GM23248 (cell line): ENCODE measurements at regions not wholly inside any gene's neighbourhood (a gene's known extent, or its start where the extent isn't known, plus 50 kb on each side); places are given as distances from the start of the nearest gene placed in this dataset.
"Not testable (repeated sequence)": the region's sequence is repeated elsewhere in the genome, so short reads cannot be mapped to it uniquely, and the experiment has no call there.

Experiments
- DNase-seq: peaks from one replicate; pipeline ENCODE4 v3.0.0-alpha.2; 2015
- H2AFZ ChIP-seq: fragments of 200-600 bp; sonication (generic); 2 replicates; pipeline ENCODE4 v1.6.1; 2016; ENCODE audit warnings: antibody characterized with exemption
- H3F3A ChIP-seq: fragments of 200-600 bp; sonication (generic); 2 replicates; pipeline ENCODE4 v1.6.1; 2016; ENCODE audit warnings: mild to moderate bottlenecking, antibody characterized with exemption, mixed run types; ENCODE audit not compliant: insufficient read depth
- H3K27ac ChIP-seq: fragments of 200-600 bp; sonication (generic); 2 replicates; pipeline ENCODE4 v1.5.1; 2016; ENCODE audit warnings: mild to moderate bottlenecking
- H3K27me3 ChIP-seq: fragments of 200-600 bp; sonication (generic); replicated peaks from 2 replicates; pipeline ENCODE4 v1.6.1; 2016; ENCODE audit warnings: mild to moderate bottlenecking; ENCODE audit not compliant: insufficient read depth
- H3K36me3 ChIP-seq: fragments of 200-600 bp; sonication (generic); 2 replicates; pipeline ENCODE4 v1.6.1; 2016; ENCODE audit warnings: low read depth, mild to moderate bottlenecking
- H3K4me1 ChIP-seq: fragments of 200-600 bp; sonication (generic); 2 replicates; pipeline ENCODE4 v1.6.1; 2016; ENCODE audit warnings: mild to moderate bottlenecking; ENCODE audit not compliant: insufficient read depth
- H3K4me2 ChIP-seq: fragments of 200-600 bp; sonication (generic); one replicate; pipeline ENCODE4 v1.6.1; 2016; ENCODE audit warnings: mild to moderate bottlenecking; ENCODE audit not compliant: unreplicated experiment
- H3K4me3 ChIP-seq: fragments of 200-600 bp; sonication (generic); 2 replicates; pipeline ENCODE4 v1.5.1; 2016; ENCODE audit warnings: mild to moderate bottlenecking
- H3K79me2 ChIP-seq: fragments of 200-600 bp; sonication (generic); 2 replicates; pipeline ENCODE4 v1.6.1; 2016; ENCODE audit warnings: mild to moderate bottlenecking; ENCODE audit not compliant: insufficient read depth
- H3K9ac ChIP-seq: fragments of 200-600 bp; sonication (generic); 2 replicates; pipeline ENCODE4 v1.6.1; 2016; ENCODE audit warnings: mild to moderate bottlenecking
- H3K9me2 ChIP-seq: fragments of 200-600 bp; sonication (generic); 2 replicates; pipeline ENCODE4 v1.6.1; 2016; ENCODE audit warnings: mixed run types, mild to moderate bottlenecking, moderate library complexity; ENCODE audit not compliant: insufficient read depth
- H3K9me3 ChIP-seq: fragments of 200-600 bp; sonication (generic); one replicate; pipeline ENCODE4 v1.6.1; 2017; ENCODE audit warnings: low read depth
- H4K20me1 ChIP-seq: fragments of 200-600 bp; sonication (generic); 2 replicates; pipeline ENCODE4 v1.6.0; 2016; ENCODE audit not compliant: insufficient read depth
- EZH2 ChIP-seq: fragments of 200-600 bp; sonication (generic); IDR thresholded peaks from 2 replicates; pipeline ENCODE4 v1.6.1; 2018; ENCODE audit warnings: antibody characterized with exemption, mild to moderate bottlenecking; ENCODE audit not compliant: insufficient read depth, poor library complexity, severe bottlenecking
- EZH2phosphoT487 ChIP-seq: fragments of 200-600 bp; sonication (generic); IDR thresholded peaks from 2 replicates; pipeline ENCODE4 v1.6.1; 2018; ENCODE audit warnings: antibody characterized with exemption, moderate library complexity, mild to moderate bottlenecking, low read depth; ENCODE audit not compliant: insufficient read depth
- WGBS, 2 experiments: methylation state at CpG; one replicate each; pipeline ENCODE4 v1.1.6; 2015 to 2017; ENCODE audit warnings: low lambda C conversion rate in 2 of 2, low coverage in 1 of 2; ENCODE audit errors: missing lambda C conversion rate in 2 of 2; 5-methylcytosine and 5-hydroxymethylcytosine counted together
- in situ Hi-C: fragments of 300-500 bp; cut with MboI; formaldehyde crosslinking; loops from 2 replicates; pipeline ENCODE4 v1.15.0; 2020

GRCh38 chr13:79987761-79988160, 353.2 kb downstream of the SPRY2 start:
- TF ChIP-seq EZH2phosphoT487, result no peak
- no peak for TF ChIP-seq EZH2
- Histone ChIP-seq H3F3A (peaks cover 58% of the 10 kb centered on the region), H4K20me1 (no peaks in the 10 kb centered on the region), H3K79me2 (no peaks in the 10 kb centered on the region), H3K9me2 (no peaks in the 10 kb centered on the region), H2AFZ (0 out of 2 replicates have a peak overlapping the region, but pooled peaks have one; percentile 64), H3K9ac (peak overlapping the region; percentile 44), H3K4me1 (peaks cover 57% of the 10 kb centered on the region), H3K27ac (peak overlapping the region; percentile 89), H3K27me3 (no peaks in the 10 kb centered on the region), H3K4me3 (peak overlapping the region; percentile 4; the same call in 1 of the 2 replicates), H3K36me3 (no peaks in the 10 kb centered on the region), H3K9me3 (no peaks in the 10 kb centered on the region), H3K4me2 (peak overlapping the region; percentile 51)
- in situ Hi-C loops, result no loop called here
- DNase-seq, result peak; percentile 45

- no peaks in the 10 kb centered on the region for H3K79me2 ChIP-seq
- H3K4me1 ChIP-seq, result peaks cover 57% of the 10 kb centered on the region
- in situ Hi-C loops, result no loop called here
- no peaks in the 10 kb centered on the region for H3K27me3 ChIP-seq
- peak overlapping the region; percentile 51 for H3K4me2 ChIP-seq
- no peaks in the 10 kb centered on the region for H3K36me3 ChIP-seq
- H2AFZ ChIP-seq, result peak overlapping the region; percentile 64
- H3K4me3 ChIP-seq, result peak overlapping the region; percentile 4; the same call in 1 of the 2 replicates
- DNase-seq, result peak; percentile 74
- no peaks in the 10 kb centered on the region for H3K9me2 ChIP-seq
- H3K27ac ChIP-seq, result peak overlapping the region; percentile 89
- no peaks in the 10 kb centered on the region for H4K20me1 ChIP-seq
- H3F3A ChIP-seq, result peaks cover 58% of the 10 kb centered on the region
- no peaks in the 10 kb centered on the region for H3K9me3 ChIP-seq
- peak overlapping the region; percentile 44 for H3K9ac ChIP-seq
- TF ChIP-seq EZH2 (no peak), EZH2phosphoT487 (no peak)
Measured at GRCh38 chr13:79987323-79987722, 353.6 kb downstream of the SPRY2 start.

DNA sequence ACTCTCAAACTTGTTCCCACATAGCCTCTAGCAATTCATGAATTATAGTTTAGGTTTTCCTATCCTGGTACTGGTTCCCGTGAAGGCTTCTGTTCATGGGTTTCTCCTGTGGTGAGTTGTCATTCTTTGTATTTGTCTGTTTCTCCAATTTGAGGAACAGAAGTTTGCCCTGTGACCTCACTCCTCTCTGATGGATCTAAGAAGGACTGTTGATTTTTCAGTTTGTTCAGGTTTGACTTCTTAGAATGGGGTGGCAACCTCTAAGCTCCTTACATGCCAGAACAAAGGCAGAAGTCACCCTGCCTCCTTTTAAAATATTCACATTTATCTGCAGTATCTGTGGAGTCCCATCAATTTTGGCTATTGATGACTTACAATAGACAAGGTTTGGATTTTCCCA, 354.0 kb downstream of the SPRY2 start:
- Histone ChIP-seq H3K4me2 (peak overlapping the region; percentile 51), H3K27ac (peak overlapping the region; percentile 89)

GRCh38 chr13:79974935-79975650, 365.8 kb downstream of the SPRY2 start:
- in situ Hi-C loops, H3K27me3 ChIP-seq, H3K9me3 ChIP-seq, H3K9me2 ChIP-seq, H3K4me2 ChIP-seq, H3F3A ChIP-seq, H3K36me3 ChIP-seq, H3K9ac ChIP-seq, H3K4me3 ChIP-seq, H3K79me2 ChIP-seq, H4K20me1 ChIP-seq, H3K4me1 ChIP-seq, H2AFZ ChIP-seq, DNase-seq, H3K27ac ChIP-seq: not testable (repeated sequence)
- WGBS, 2 experiments, result 93 to 99% methylated on average over 7 of the region's 7 CpGs

More for the DNA sequence above, 354.0 kb downstream of the SPRY2 start:
- Histone ChIP-seq H3F3A (peaks cover 58% of the 10 kb centered on the region), H3K4me3 (0 out of 2 replicates have a peak overlapping the region, but pooled peaks have one; percentile 4), H3K9me2 (no peaks in the 10 kb centered on the region), H3K9me3 (no peaks in the 10 kb centered on the region), H3K36me3 (no peaks in the 10 kb centered on the region), H3K9ac (peak overlapping the region; percentile 44; the same call in 1 of the 2 replicates), H2AFZ (peak overlapping the region; percentile 64), H3K79me2 (no peaks in the 10 kb centered on the region), H3K4me1 (peaks cover 53% of the 10 kb centered on the region), H4K20me1 (no peaks in the 10 kb centered on the region), H3K27me3 (no peaks in the 10 kb centered on the region)
- in situ Hi-C loops, result no loop called here
- WGBS, 2 experiments, result 52 to 68% methylated on average over 1 of the region's 1 CpG
- no peak for DNase-seq
- TF ChIP-seq EZH2, result no peak
- no peak for TF ChIP-seq EZH2phosphoT487

DNA sequence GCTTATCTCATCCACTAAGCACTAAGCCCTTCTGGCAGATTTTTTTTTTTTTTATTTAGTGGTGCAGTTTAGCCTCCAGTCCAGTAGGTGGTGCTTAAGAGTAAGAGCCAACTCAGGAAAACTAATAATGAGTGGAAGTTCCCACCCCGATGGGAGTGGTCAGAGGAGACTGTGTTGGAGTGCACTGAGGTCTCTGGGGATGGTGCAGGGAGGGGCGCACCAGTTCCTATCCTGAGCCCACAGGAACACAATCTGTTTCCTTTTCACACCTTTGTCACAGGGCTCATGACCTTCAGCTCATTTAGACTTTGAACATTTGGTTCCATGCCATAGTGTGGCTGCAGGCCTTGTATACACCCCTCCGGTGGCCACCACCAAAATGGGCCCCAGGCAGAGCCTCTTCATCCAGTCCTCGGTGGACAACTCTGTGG, 367.4 kb downstream of the SPRY2 start:
- no peak overlapping the region for H2AFZ ChIP-seq
- H3K27ac ChIP-seq, result no peak overlapping the region
- H3K9me3 ChIP-seq, result no peaks in the 10 kb centered on the region
- H3F3A ChIP-seq, result no peaks in the 10 kb centered on the region
- H4K20me1 ChIP-seq, result no peaks in the 10 kb centered on the region
- no peak overlapping the region for H3K9ac ChIP-seq
- TF ChIP-seq EZH2 (no peak), EZH2phosphoT487 (no peak)
- H3K9me2 ChIP-seq, result no peaks in the 10 kb centered on the region
- H3K79me2 ChIP-seq, result no peaks in the 10 kb centered on the region
- no peaks in the 10 kb centered on the region for H3K4me1 ChIP-seq
- H3K36me3 ChIP-seq, result no peaks in the 10 kb centered on the region
- in situ Hi-C loops, result no loop called here
- no peaks in the 10 kb centered on the region for H3K27me3 ChIP-seq
- DNase-seq, result peak; percentile 24
- no peak overlapping the region for H3K4me3 ChIP-seq
- 75 to 80% methylated on average over 4 of the region's 4 CpGs for WGBS, 2 experiments
- no peak overlapping the region for H3K4me2 ChIP-seq
